ENCODE measurements at regions not wholly inside any gene's neighbourhood (a gene's known extent, or its start where the extent isn't known, plus 50 kb on each side); places are given as distances from the start of the nearest gene placed in this dataset.

DNA sequence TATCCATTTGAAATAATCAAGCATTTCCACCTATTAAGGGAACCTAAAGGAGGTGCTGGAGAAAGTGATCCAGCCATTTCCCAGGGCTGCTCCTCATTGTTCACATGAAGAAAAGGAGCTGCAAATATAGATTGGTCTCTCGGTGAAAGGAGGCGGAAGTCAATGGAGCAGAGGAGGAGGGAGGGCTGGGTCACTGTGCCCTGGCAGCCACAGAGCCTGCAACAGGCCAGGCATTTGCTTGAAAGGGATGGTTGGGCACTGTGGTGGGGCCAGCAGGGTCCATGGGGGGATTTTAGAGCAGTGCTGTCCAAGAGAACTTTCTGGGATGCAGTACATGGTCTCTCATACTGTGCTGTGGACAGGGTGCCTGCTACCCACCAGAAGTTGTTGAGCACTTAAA, 173.2 kb downstream of the CYLD start:
- H3K4me1 ChIP-seq (ENCODE audit: control insufficient read depth, insufficient read depth, low read length) = peaks cover 11% of the 10 kb centered on the region
- DNase-seq (ENCODE audit: low read depth) = no peak
- no peaks in the 10 kb centered on the region for H3K9me3 ChIP-seq (ENCODE audit: control insufficient read depth, low read length)
- peaks cover 36% of the 10 kb centered on the region for H3K27me3 ChIP-seq (replicated peaks; ENCODE audit: control insufficient read depth, insufficient read depth, low read length)
- no peaks in the 10 kb centered on the region for H3K36me3 ChIP-seq (ENCODE audit: control insufficient read depth, insufficient read depth, low read length, severe bottlenecking)
- H3K9ac ChIP-seq (ENCODE audit: low read length) = no peak overlapping the region
- H3K4me3 ChIP-seq (ENCODE audit: low read length) = no peak overlapping the region

- Histone ChIP-seq H3K36me3 (ENCODE audit: control insufficient read depth, insufficient read depth, low read length, severe bottlenecking) (no peaks in the 10 kb centered on the region), H3K9ac (ENCODE audit: low read length) (no peak overlapping the region), H3K27me3 (replicated peaks; ENCODE audit: control insufficient read depth, insufficient read depth, low read length) (peaks cover 41% of the 10 kb centered on the region), H3K9me3 (ENCODE audit: control insufficient read depth, low read length) (peaks cover 2% of the 10 kb centered on the region), H3K4me3 (ENCODE audit: low read length) (no peak overlapping the region), H3K4me1 (ENCODE audit: control insufficient read depth, insufficient read depth, low read length) (peaks cover 17% of the 10 kb centered on the region)
- DNase-seq (ENCODE audit: low read depth) = no peak
Observed at GRCh38 chr16:50910736-50911100, 168.8 kb downstream of the CYLD start.

DNA sequence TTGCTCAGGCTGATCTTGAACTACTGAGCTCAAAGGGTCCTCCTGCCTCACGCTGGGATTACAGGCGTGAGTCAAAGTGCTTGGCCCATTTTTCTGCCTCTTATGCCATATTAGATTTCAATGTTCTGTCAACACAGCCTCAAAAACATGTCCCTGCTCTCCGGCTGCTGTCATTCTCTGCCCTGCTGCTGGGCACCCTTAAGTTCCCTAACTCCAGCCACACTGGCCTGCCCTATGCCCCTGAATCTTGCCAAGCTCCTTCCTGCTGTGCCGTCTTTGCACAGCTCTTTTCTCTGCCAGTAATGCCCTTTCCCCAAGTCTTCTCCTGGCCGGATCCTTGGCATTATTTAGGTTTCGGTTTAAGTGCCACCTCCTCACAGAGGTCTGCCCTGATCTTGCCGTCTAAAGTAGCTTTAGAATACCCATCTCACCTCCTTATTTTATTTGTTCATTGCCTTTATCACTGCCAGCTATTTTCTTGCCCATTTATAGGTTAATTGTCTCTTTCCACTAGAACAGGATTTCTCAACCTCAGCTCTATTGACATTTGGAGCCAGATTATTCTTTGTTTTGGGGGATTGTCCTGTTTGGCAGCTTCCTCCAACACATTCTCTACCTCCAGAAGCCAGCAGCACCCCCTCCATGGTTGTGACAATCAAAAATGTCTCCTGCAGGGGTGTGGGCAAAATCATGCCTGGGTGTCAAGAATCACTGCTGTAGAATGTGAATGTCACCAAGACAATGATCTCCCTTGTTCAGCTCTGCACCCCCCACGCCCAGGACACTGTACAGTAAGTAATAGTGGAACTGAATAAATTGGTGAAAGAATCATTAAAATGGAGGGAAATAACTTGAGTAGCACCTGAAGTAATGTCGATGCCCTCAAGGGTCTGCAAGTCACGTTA, 168.2 kb downstream of the CYLD start:
- Histone ChIP-seq H3K36me3 (ENCODE audit: control insufficient read depth, insufficient read depth, low read length, severe bottlenecking) (no peaks in the 10 kb centered on the region), H3K27me3 (replicated peaks; ENCODE audit: control insufficient read depth, insufficient read depth, low read length) (peaks cover 39% of the 10 kb centered on the region), H3K9ac (ENCODE audit: low read length) (no peak overlapping the region), H3K4me3 (ENCODE audit: low read length) (no peak overlapping the region), H3K9me3 (ENCODE audit: control insufficient read depth, low read length) (peaks cover 2% of the 10 kb centered on the region), H3K4me1 (ENCODE audit: control insufficient read depth, insufficient read depth, low read length) (peaks cover 17% of the 10 kb centered on the region)
- no peak for DNase-seq (ENCODE audit: low read depth)

DNA sequence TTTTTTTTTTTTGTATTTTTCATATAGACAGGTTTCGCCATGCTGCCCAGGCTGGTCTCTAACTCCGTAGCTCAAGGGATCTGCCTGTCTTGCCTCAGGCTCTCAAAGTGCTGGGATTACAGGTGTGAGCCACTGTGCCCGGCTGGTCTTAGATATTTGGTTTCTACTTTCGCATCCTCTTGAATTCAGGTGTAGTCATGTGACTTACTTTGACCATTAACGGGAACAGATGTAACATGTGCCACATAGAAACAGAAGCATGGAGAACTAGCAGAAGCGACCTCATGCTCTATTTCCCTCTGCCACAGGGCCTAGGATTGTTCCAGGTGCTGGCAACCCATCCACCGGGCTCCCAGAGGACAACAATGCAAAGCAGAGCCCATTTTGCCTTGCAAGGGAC, 166.6 kb downstream of the CYLD start:
- Histone ChIP-seq H3K4me3 (ENCODE audit: low read length) (no peak overlapping the region), H3K9ac (ENCODE audit: low read length) (no peak overlapping the region), H3K27me3 (replicated peaks; ENCODE audit: control insufficient read depth, insufficient read depth, low read length) (peaks cover 30% of the 10 kb centered on the region), H3K4me1 (ENCODE audit: control insufficient read depth, insufficient read depth, low read length) (peaks cover 17% of the 10 kb centered on the region), H3K9me3 (ENCODE audit: control insufficient read depth, low read length) (peaks cover 2% of the 10 kb centered on the region), H3K36me3 (ENCODE audit: control insufficient read depth, insufficient read depth, low read length, severe bottlenecking) (no peaks in the 10 kb centered on the region)
- no peak for DNase-seq (ENCODE audit: low read depth)

- peaks cover 16% of the 10 kb centered on the region for H3K27me3 ChIP-seq (replicated peaks; ENCODE audit: control insufficient read depth, insufficient read depth, low read length)
- H3K9me3 ChIP-seq (ENCODE audit: control insufficient read depth, low read length) = peaks cover 2% of the 10 kb centered on the region
- H3K4me3 ChIP-seq (ENCODE audit: low read length) = no peak overlapping the region
- H3K36me3 ChIP-seq (ENCODE audit: control insufficient read depth, insufficient read depth, low read length, severe bottlenecking) = no peaks in the 10 kb centered on the region
- DNase-seq (ENCODE audit: low read depth) = no peak
- H3K9ac ChIP-seq (ENCODE audit: low read length) = no peak overlapping the region
- H3K4me1 ChIP-seq (ENCODE audit: control insufficient read depth, insufficient read depth, low read length) = peaks cover 17% of the 10 kb centered on the region
Observed at GRCh38 chr16:50906454-50906853, 164.6 kb downstream of the CYLD start.

DNA sequence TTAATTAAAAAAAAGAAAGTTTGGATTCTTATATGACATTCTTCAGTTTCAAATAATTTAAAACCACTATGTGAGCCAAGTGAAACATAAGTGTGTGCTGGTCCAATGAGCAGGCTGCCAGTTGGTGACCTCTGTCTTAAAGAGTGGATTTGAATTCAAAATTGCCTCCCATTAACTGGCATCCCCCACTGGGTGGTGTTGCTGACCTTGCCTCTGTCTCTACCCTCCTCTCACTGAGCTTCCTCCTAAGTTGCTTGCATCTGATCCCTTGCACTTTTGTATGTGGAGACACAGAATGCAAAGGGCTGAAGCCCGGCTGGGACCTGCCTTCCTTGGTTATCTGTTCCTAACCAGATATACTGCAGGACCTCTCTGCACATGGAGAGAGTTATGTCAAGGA, 160.6 kb downstream of the CYLD start:
- H3K9me3 ChIP-seq (ENCODE audit: control insufficient read depth, low read length) = peaks cover 8% of the 10 kb centered on the region
- no peak for DNase-seq (ENCODE audit: low read depth)
- H3K36me3 ChIP-seq (ENCODE audit: control insufficient read depth, insufficient read depth, low read length, severe bottlenecking) = no peaks in the 10 kb centered on the region
- H3K9ac ChIP-seq (ENCODE audit: low read length) = no peak overlapping the region
- H3K4me1 ChIP-seq (ENCODE audit: control insufficient read depth, insufficient read depth, low read length) = no peaks in the 10 kb centered on the region
- H3K4me3 ChIP-seq (ENCODE audit: low read length) = no peak overlapping the region
- H3K27me3 ChIP-seq (replicated peaks; ENCODE audit: control insufficient read depth, insufficient read depth, low read length) = peaks cover 5% of the 10 kb centered on the region

DNA sequence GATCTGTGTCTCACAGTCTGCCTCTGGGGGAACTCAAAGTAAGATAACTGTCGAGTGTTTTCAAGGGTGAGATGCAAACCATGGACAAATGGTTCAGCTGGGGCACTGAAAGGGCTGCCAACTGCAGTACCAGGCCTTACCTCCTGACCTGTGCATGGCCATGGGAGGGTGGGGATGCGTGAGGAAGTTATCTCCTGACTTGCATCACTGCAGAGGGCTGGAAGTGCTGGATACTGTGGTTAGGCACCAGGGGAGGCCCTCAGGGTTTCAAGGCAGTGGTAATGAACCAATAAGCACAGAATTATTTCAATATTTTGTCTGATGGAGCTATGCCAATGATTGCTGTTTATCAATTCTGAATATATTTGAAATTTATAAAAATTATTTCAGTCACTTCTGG, 159.2 kb downstream of the CYLD start:
- peaks cover 17% of the 10 kb centered on the region for H3K9me3 ChIP-seq (ENCODE audit: control insufficient read depth, low read length)
- DNase-seq (ENCODE audit: low read depth) = no peak
- no peaks in the 10 kb centered on the region for H3K4me1 ChIP-seq (ENCODE audit: control insufficient read depth, insufficient read depth, low read length)
- H3K9ac ChIP-seq (ENCODE audit: low read length) = no peak overlapping the region
- H3K4me3 ChIP-seq (ENCODE audit: low read length) = no peak overlapping the region
- H3K36me3 ChIP-seq (ENCODE audit: control insufficient read depth, insufficient read depth, low read length, severe bottlenecking) = no peaks in the 10 kb centered on the region
- H3K27me3 ChIP-seq (replicated peaks; ENCODE audit: control insufficient read depth, insufficient read depth, low read length) = peaks cover 4% of the 10 kb centered on the region

DNA sequence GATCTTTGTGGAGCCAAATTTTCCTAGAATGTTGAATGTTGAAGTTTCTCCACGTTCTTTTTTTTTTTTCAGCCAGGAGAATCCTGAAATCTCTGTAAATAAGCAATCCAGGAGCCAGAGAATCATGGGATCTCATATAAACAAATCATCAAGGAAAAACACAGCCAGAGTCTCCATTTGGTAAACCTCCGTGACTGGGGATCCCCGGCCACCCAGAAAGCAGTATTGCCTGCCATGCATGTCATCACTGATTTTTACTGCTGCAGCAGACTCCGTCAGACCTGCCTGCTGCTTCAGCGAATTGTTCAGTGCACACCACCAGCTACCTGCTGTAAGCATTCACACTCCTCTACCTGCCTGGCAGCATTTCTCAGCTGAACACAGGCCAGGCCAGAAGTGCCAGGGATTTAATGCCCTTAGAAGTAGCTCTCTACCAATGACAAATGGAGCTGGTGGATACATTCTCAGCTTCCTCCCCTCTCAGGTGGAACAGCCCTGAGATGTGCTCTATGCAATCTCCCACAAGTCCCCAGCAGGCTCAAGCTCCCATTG, 158.6 kb downstream of the CYLD start:
- H3K4me3 ChIP-seq (ENCODE audit: low read length) = no peak overlapping the region
- no peaks in the 10 kb centered on the region for H3K27me3 ChIP-seq (replicated peaks; ENCODE audit: control insufficient read depth, insufficient read depth, low read length)
- DNase-seq (ENCODE audit: low read depth) = no peak
- no peaks in the 10 kb centered on the region for H3K36me3 ChIP-seq (ENCODE audit: control insufficient read depth, insufficient read depth, low read length, severe bottlenecking)
- H3K4me1 ChIP-seq (ENCODE audit: control insufficient read depth, insufficient read depth, low read length) = no peaks in the 10 kb centered on the region
- peaks cover 17% of the 10 kb centered on the region for H3K9me3 ChIP-seq (ENCODE audit: control insufficient read depth, low read length)
- no peak overlapping the region for H3K9ac ChIP-seq (ENCODE audit: low read length)

DNA sequence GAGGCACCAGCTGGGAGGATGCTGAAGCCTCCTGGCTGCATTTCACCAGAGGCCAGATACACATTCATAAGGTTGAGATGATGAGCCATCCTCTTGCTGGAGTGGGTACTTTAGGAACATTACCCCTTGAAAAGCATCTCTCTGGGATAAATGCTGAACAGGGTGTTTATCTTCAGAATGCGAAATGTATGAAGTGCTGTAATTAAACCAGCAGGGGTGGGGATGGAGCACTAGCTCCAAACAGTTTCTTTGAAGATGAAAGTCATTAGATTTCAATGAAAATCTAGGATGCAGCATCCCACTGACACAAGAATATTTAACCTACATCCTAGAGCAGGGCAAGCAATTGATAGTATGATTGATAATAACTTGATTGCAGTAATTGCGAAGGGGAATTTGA, 158.1 kb downstream of the CYLD start:
- H3K9me3 ChIP-seq (ENCODE audit: control insufficient read depth, low read length) = peaks cover 17% of the 10 kb centered on the region
- no peak overlapping the region for H3K9ac ChIP-seq (ENCODE audit: low read length)
- H3K4me1 ChIP-seq (ENCODE audit: control insufficient read depth, insufficient read depth, low read length) = no peaks in the 10 kb centered on the region
- no peak for DNase-seq (ENCODE audit: low read depth)
- no peaks in the 10 kb centered on the region for H3K36me3 ChIP-seq (ENCODE audit: control insufficient read depth, insufficient read depth, low read length, severe bottlenecking)
- no peak overlapping the region for H3K4me3 ChIP-seq (ENCODE audit: low read length)
- H3K27me3 ChIP-seq (replicated peaks; ENCODE audit: control insufficient read depth, insufficient read depth, low read length) = no peaks in the 10 kb centered on the region

DNA sequence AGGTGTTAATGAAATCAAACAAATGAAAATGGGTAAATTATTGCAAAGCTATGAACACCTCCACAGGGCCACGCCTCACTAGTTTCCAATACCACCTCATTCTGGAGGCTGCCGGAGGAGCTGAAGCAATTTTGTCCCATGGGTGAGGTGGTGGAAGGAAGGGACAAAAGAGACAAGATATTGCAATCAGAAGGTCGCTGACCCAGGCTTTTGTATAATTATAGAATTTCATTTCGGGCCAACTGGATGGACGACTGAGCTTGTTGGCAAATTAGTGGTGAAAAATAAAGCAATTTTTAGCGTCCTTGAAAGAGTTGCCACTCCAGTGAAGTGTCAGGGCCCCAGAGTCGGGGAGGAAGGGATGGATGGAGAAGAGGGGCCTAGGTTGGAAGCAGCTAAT, 147.9 kb downstream of the CYLD start:
- no peaks in the 10 kb centered on the region for H3K36me3 ChIP-seq (ENCODE audit: control insufficient read depth, insufficient read depth, low read length, severe bottlenecking)
- H3K27me3 ChIP-seq (replicated peaks; ENCODE audit: control insufficient read depth, insufficient read depth, low read length) = peaks cover 15% of the 10 kb centered on the region
- DNase-seq (ENCODE audit: low read depth) = no peak
- H3K9me3 ChIP-seq (ENCODE audit: control insufficient read depth, low read length) = no peaks in the 10 kb centered on the region
- H3K4me1 ChIP-seq (ENCODE audit: control insufficient read depth, insufficient read depth, low read length) = no peaks in the 10 kb centered on the region
- H3K4me3 ChIP-seq (ENCODE audit: low read length) = no peak overlapping the region
- H3K9ac ChIP-seq (ENCODE audit: low read length) = no peak overlapping the region

- no peaks in the 10 kb centered on the region for H3K4me1 ChIP-seq (ENCODE audit: control insufficient read depth, insufficient read depth, low read length)
- H3K9me3 ChIP-seq (ENCODE audit: control insufficient read depth, low read length) = no peaks in the 10 kb centered on the region
- no peak overlapping the region for H3K9ac ChIP-seq (ENCODE audit: low read length)
- H3K4me3 ChIP-seq (ENCODE audit: low read length) = no peak overlapping the region
- H3K27me3 ChIP-seq (replicated peaks; ENCODE audit: control insufficient read depth, insufficient read depth, low read length) = peaks cover 15% of the 10 kb centered on the region
- no peak for DNase-seq (ENCODE audit: low read depth)
- H3K36me3 ChIP-seq (ENCODE audit: control insufficient read depth, insufficient read depth, low read length, severe bottlenecking) = no peaks in the 10 kb centered on the region
Observed at GRCh38 chr16:50889276-50889675, 147.4 kb downstream of the CYLD start.
